B cell (primary cell): ENCODE measurements at regions not wholly inside any gene's neighbourhood (a gene's known extent, or its start where the extent isn't known, plus 50 kb on each side); places are given as distances from the start of the nearest gene placed in this dataset.
"Not testable (repeated sequence)": the region's sequence is repeated elsewhere in the genome, so short reads cannot be mapped to it uniquely, and the experiment has no call there.

Experiments
- CTCF ChIP-seq: fragments of 200-600 bp; IDR thresholded peaks from one replicate; pipeline ENCODE4 v1.8.0; 2022; ENCODE audit warnings: antibody characterized with exemption, mild to moderate bottlenecking
- EZH2 ChIP-seq: IDR thresholded peaks from 2 replicates; pipeline ENCODE4 v1.6.1; 2012; ENCODE audit warnings: borderline replicate concordance, low read depth, mild to moderate bottlenecking, moderate library complexity, low read length; ENCODE audit not compliant: insufficient read depth, poor library complexity, severe bottlenecking

GRCh38 chr5:85392309-85392708 lies 1007.6 kb upstream of the EDIL3 start:
- not testable (repeated sequence) for TF ChIP-seq CTCF, EZH2
